ENCODE measurements at regions not wholly inside any gene's neighbourhood (a gene's known extent, or its start where the extent isn't known, plus 50 kb on each side); places are given as distances from the start of the nearest gene placed in this dataset.

- TF ChIP-seq POLR2A (IDR thresholded peaks at IDR 0.05) = no peak
- TF ChIP-seq CTCF (IDR thresholded peaks at IDR 0.05) = no peak
Observed at GRCh38 chr2:137801228-137801627, 163.0 kb upstream of the HNMT start.
